HCT116 (cell line): ENCODE measurements at regions not wholly inside any gene's neighbourhood (a gene's known extent, or its start where the extent isn't known, plus 50 kb on each side); places are given as distances from the start of the nearest gene placed in this dataset.

Source experiments
- ATAC-seq: fragments of 200-7000 bp; cut with Tn5 transposase; 2 replicates; pipeline ENCODE4 v1.9.1; 2020; ENCODE audit warnings: mild to moderate bottlenecking, moderate library complexity
- BruUV-seq: library from RNA; stranded (reverse); fragments of 400-500 nt; replicated peaks from 2 replicates; lab custom pipeline; 2021; lab: Mats Ljungman, UMichigan
- CTCF ChIA-PET: fragments of 300-600 bp; sonication (Branson Sonifier 250); formaldehyde crosslinking; loops from one replicate; lab custom pipeline; 2021; ENCODE audit warnings: antibody characterized with exemption; lab: Charles Lee
- POLR2A ChIA-PET: fragments of 300-600, 350-600 bp; sonication (Branson Sonifier 250); formaldehyde crosslinking; loops from one replicate; lab custom pipeline; 2021; ENCODE audit warnings: antibody characterized with exemption; lab: Charles Lee
- RAD21 ChIA-PET, 2 experiments: fragments of 300-600 bp; sonication (Branson Sonifier 250); formaldehyde crosslinking; loops; one replicate each; lab custom pipeline; 2023; ENCODE audit warnings: low total read pairs in 2 of 2; ENCODE audit not compliant: uncharacterized antibody in 2 of 2, unreplicated experiment in 2 of 2, low non-redundant PET in 1 of 2; lab: Charles Lee
- DNase-seq: peaks from one replicate; pipeline ENCODE4 v3.0.0-alpha.2; 2010; ENCODE audit warnings: low read depth, low spot score
- H2AFZ ChIP-seq: fragments of 200-600 bp; shearing (Covaris generic), sonication (generic); 2 replicates; pipeline ENCODE4 v1.6.1; 2017; ENCODE audit warnings: low read depth, mixed run types, mixed read lengths, antibody characterized with exemption, low read length; ENCODE audit not compliant: poor library complexity, severe bottlenecking
- H3K27ac ChIP-seq: 2 replicates; pipeline ENCODE4 v1.5.1; 2012; ENCODE audit warnings: low read depth, low read length
- H3K27me3 ChIP-seq: fragments of 200-600 bp; sonication (generic); 2 replicates; pipeline ENCODE4 v1.6.1; 2016; ENCODE audit warnings: mixed run types, low read length, mixed read lengths; ENCODE audit not compliant: insufficient read depth
- H3K36me3 ChIP-seq, 2 experiments: fragments of 200-500 bp in 1 of 2; fragments of 200-600 bp in 1 of 2; sonication (Bioruptor generic) in 1 of 2; sonication (generic) in 1 of 2; 2 replicates each; pipeline versions ENCODE4 v1.5.1 to v1.6.1; 2014 to 2016; ENCODE audit warnings: low read length in 2 of 2, inconsistent platforms in 1 of 2, mixed read lengths in 1 of 2, mixed run types in 1 of 2; ENCODE audit not compliant: insufficient read depth in 2 of 2, control insufficient read depth in 1 of 2
- H3K4me1 ChIP-seq, 2 experiments: fragments of 200-600 bp in 1 of 2; sonication (generic) in 1 of 2; 2 replicates each; pipeline versions ENCODE4 v1.5.1 to v1.6.1; 2012 to 2017; ENCODE audit warnings: low read length in 2 of 2, inconsistent platforms in 1 of 2, mild to moderate bottlenecking in 1 of 2, mixed read lengths in 1 of 2, mixed run types in 1 of 2, moderate library complexity in 1 of 2; ENCODE audit not compliant: insufficient read depth in 2 of 2, control insufficient read depth in 1 of 2
- H3K4me2 ChIP-seq: fragments of 200-600 bp; sonication (generic); 2 replicates; pipeline ENCODE4 v1.6.1; 2017; ENCODE audit warnings: mixed run types, low read length, mixed read lengths
- H3K4me3 ChIP-seq, 2 experiments: fragments of 200-600 bp in 1 of 2; sonication (generic) in 1 of 2; replicated peaks in 1 of 2; 2 replicates each; pipeline ENCODE4 v1.5.1; 2011 to 2016; ENCODE audit warnings: low read length in 2 of 2, control low read depth in 1 of 2, low read depth in 1 of 2, mild to moderate bottlenecking in 1 of 2, mixed read lengths in 1 of 2, mixed run types in 1 of 2
- H3K79me2 ChIP-seq: fragments of 200-600 bp; sonication (generic); 2 replicates; pipeline ENCODE4 v1.6.1; 2017; ENCODE audit warnings: mild to moderate bottlenecking, mixed run types, low read length, moderate library complexity, mixed read lengths; ENCODE audit not compliant: insufficient read depth
- H3K9ac ChIP-seq: fragments of 200-600 bp; sonication (generic); 2 replicates; pipeline ENCODE4 v1.6.1; 2016; ENCODE audit warnings: low read length, mixed read lengths
- H3K9me2 ChIP-seq: fragments of 200-600 bp; sonication (generic), shearing (Covaris generic); 2 replicates; pipeline ENCODE4 v1.6.1; 2017; ENCODE audit warnings: mixed run types, mild to moderate bottlenecking, moderate library complexity; ENCODE audit not compliant: insufficient read depth
- H3K9me3 ChIP-seq, 2 experiments: fragments of 200-500 bp in 1 of 2; fragments of 200-600 bp in 1 of 2; sonication (Bioruptor generic) in 1 of 2; sonication (generic) in 1 of 2; 2 replicates each; pipeline ENCODE4 v1.6.1; 2014 to 2017; ENCODE audit warnings: low read length in 2 of 2, mixed read lengths in 2 of 2, inconsistent platforms in 1 of 2, low read depth in 1 of 2, mild to moderate bottlenecking in 1 of 2, mixed run types in 1 of 2, moderate library complexity in 1 of 2; ENCODE audit not compliant: control insufficient read depth in 1 of 2, insufficient read depth in 1 of 2
- H4K20me1 ChIP-seq: fragments of 200-600 bp; sonication (generic), shearing (Covaris generic); 2 replicates; pipeline ENCODE4 v1.6.1; 2017; ENCODE audit warnings: mixed run types, mild to moderate bottlenecking, moderate library complexity; ENCODE audit not compliant: insufficient read depth
- CEBPB ChIP-seq: IDR thresholded peaks from 2 replicates; pipeline ENCODE4 v1.6.1; 2012; ENCODE audit warnings: low read depth
- CTCF ChIP-seq, 3 experiments: fragments of 200-600 bp in 1 of 3; sonication (generic) in 1 of 3; IDR thresholded peaks in 2 of 3; conservative IDR thresholded peaks in 1 of 3; 2 replicates each; pipeline ENCODE4 v1.5.1; 2012 to 2017; ENCODE audit warnings: low read depth in 2 of 3, low read length in 2 of 3, antibody characterized with exemption in 1 of 3, borderline replicate concordance in 1 of 3, control low read depth in 1 of 3, mild to moderate bottlenecking in 1 of 3, mixed read lengths in 1 of 3, mixed run types in 1 of 3, moderate library complexity in 1 of 3; ENCODE audit not compliant: insufficient read depth in 1 of 3
- ELF1 ChIP-seq: IDR thresholded peaks from 2 replicates; pipeline ENCODE4 v1.6.1; 2012; ENCODE audit warnings: low read depth, borderline replicate concordance
- EZH2 ChIP-seq: fragments of 200-600 bp; sonication (generic); IDR thresholded peaks from 2 replicates; pipeline ENCODE4 v1.6.1; 2017; ENCODE audit warnings: antibody characterized with exemption, mixed run types
- FOSL1 ChIP-seq: IDR thresholded peaks from 2 replicates; pipeline ENCODE4 v1.6.1; 2012; ENCODE audit warnings: low read depth
- MAX ChIP-seq: IDR thresholded peaks from 2 replicates; pipeline ENCODE4 v1.6.1; 2012
- POLR2A ChIP-seq: IDR thresholded peaks from 2 replicates; pipeline ENCODE4 v1.7.0; 2011; ENCODE audit warnings: borderline replicate concordance; ENCODE audit not compliant: insufficient read depth, insufficient read length; ENCODE audit errors: extremely low read depth
- POLR2AphosphoS5 ChIP-seq: IDR thresholded peaks from 2 replicates; pipeline ENCODE4 v1.6.1; 2011; ENCODE audit warnings: mild to moderate bottlenecking, low read depth, low read length, moderate library complexity
- RAD21 ChIP-seq: IDR thresholded peaks from 2 replicates; pipeline ENCODE4 v1.6.1; 2012; ENCODE audit warnings: low read depth, mild to moderate bottlenecking
- REST ChIP-seq: IDR thresholded peaks from 2 replicates; pipeline ENCODE4 v1.6.1; 2012; ENCODE audit warnings: low read depth
- SP1 ChIP-seq: IDR thresholded peaks from 2 replicates; pipeline ENCODE4 v1.6.1; 2012; ENCODE audit warnings: low read depth
- SRF ChIP-seq: IDR thresholded peaks from 2 replicates; pipeline ENCODE4 v1.6.1; 2012; ENCODE audit warnings: low read depth
- TCF7L2 ChIP-seq: IDR thresholded peaks from 2 replicates; pipeline ENCODE4 v1.7.0; 2011; ENCODE audit warnings: borderline replicate concordance, inconsistent platforms; ENCODE audit not compliant: insufficient read depth, insufficient read length; ENCODE audit errors: extremely low read depth
- YY1 ChIP-seq: IDR thresholded peaks from 2 replicates; pipeline ENCODE4 v1.6.1; 2011; ENCODE audit warnings: low read length, low read depth, moderate library complexity, mild to moderate bottlenecking; ENCODE audit not compliant: insufficient replicate concordance; ENCODE audit errors: extremely low read depth
- ZFX ChIP-seq: fragments of 450-650 bp; IDR thresholded peaks from 2 replicates; pipeline ENCODE4 v1.6.1; 2017
- ZNF274 ChIP-seq: fragments of 200-500 bp; sonication (Bioruptor generic); IDR thresholded peaks from 2 replicates; pipeline ENCODE4 v1.6.1; 2014; ENCODE audit warnings: mild to moderate bottlenecking, low read depth, low read length, inconsistent platforms
- intact Hi-C: fragments of 100-400 bp; cut with micrococcal nuclease; formaldehyde crosslinking; loops from 2 replicates; pipeline ENCODE4 v1.10.0; 2022

GRCh38 chr1:187892683-187893039, 1063.9 kb downstream of the PLA2G4A start:
- Histone ChIP-seq H3K36me3 (no peaks in the 10 kb centered on the region), H3K4me1 (no peaks in the 10 kb centered on the region), H3K4me2 (no peak overlapping the region), H3K27me3 (no peaks in the 10 kb centered on the region), H3K9me2 (no peaks in the 10 kb centered on the region), H3K9ac (no peak overlapping the region), H3K79me2 (no peaks in the 10 kb centered on the region), H3K4me3 (no peak overlapping the region), H3K27ac (no peak overlapping the region), H4K20me1 (no peaks in the 10 kb centered on the region), H2AFZ (no peak overlapping the region), H3K9me3 (no peaks in the 10 kb centered on the region)
- DNase-seq (no peak), ATAC-seq (no peak)
- BruUV-seq: no TSS peak
- POLR2A ChIA-PET: no interaction called here
- no peak for TF ChIP-seq MAX
- TF ChIP-seq CTCF (IDR thresholded peaks at IDR 0.05 in 2 of 3, conservative IDR thresholded peaks at IDR 0.05 in 1 of 3; ENCODE audit: borderline replicate concordance in 1 of 3, insufficient read depth in 1 of 3, low read depth in 2 of 3, low read length in 2 of 3): no peak
- TF ChIP-seq CEBPB: no peak
- no peak for TF ChIP-seq ELF1
- no peak for TF ChIP-seq SP1
- no peak for TF ChIP-seq REST
- TF ChIP-seq YY1: no peak
- TF ChIP-seq ZFX: no peak
- no peak for TF ChIP-seq POLR2A
- no peak for TF ChIP-seq RAD21
- TF ChIP-seq POLR2AphosphoS5: no peak
- TF ChIP-seq SRF: no peak
- no peak for TF ChIP-seq TCF7L2
- no peak for TF ChIP-seq ZNF274
- TF ChIP-seq FOSL1: no peak
- no peak for TF ChIP-seq EZH2
- CTCF ChIA-PET: no interaction called here
- RAD21 ChIA-PET: no interaction called here
- intact Hi-C loops: no loop called here
